Activated CD4-positive, alpha-beta T cell treated with anti-CD3 and anti-CD28 coated beads, Interleukin-10, Interleukin-2, amounts not matched to agents 100 ng/mL and 50 ng/mL, durations not matched to agents 16 hours and 8 hours (primary cell): ENCODE measurements at regions not wholly inside any gene's neighbourhood (a gene's known extent, or its start where the extent isn't known, plus 50 kb on each side); places are given as distances from the start of the nearest gene placed in this dataset.
"Not testable (repeated sequence)": the region's sequence is repeated elsewhere in the genome, so short reads cannot be mapped to it uniquely, and the experiment has no call there.

ENCODE experiments used
- DNase-seq: peaks from one replicate; pipeline ENCODE4 v3.0.0-alpha.2; 2020

DNA sequence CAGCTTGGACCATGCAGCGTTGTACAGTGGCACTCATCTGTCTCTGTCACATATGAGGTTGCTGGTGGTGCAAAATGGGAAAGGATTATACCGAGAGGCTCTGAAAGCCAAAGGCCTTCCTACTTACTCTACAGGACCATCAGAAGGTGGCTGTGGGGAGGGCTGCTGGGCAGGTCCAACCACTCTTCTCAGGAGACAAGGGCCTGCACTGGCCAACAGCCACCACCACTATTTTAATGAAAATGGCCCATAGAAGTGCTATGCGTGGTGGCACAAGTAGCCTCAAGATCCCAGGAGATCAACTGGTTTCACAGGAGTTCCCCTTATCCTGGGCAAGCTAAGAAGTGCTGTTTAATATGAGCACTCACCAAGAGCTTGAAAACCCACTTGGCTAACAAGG is 52.3 kb downstream of the MRPL57 start:
- DNase-seq, result no peak

DNA sequence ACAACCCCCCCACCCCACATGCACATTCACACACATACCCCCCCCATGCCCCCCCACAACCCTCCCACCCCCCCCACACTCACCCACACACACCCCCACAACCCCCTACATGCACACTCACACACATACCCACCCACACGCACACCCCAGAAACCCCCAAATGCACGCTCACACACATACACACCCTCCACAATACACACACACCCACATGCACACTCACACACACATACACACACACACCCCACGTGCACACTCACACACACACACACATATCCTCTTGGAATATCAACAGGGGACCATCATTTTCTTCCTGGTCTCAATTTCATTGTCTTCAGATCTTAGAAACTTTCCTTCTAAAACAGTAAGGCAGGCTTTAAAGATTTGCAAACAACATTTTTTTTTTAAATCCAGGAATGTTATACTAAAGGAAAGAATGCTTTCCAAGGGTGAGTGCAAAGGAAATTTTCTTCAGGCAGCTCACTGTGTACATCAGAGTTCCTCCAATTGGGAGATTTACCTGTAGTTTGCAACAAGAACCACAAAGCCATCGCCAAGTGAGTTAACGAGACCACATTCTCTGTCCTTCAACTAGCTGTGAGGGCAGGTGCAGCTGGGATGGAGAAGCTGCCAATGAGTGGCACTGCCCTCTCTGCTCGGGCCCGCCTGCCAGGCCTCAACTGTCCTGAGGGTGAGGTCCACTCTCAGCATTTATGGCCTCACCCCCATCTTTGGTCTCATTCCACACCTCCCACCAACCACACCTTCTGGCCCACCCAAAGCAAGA is 53.0 kb downstream of the MRPL57 start:
- DNase-seq, result no peak

DNA sequence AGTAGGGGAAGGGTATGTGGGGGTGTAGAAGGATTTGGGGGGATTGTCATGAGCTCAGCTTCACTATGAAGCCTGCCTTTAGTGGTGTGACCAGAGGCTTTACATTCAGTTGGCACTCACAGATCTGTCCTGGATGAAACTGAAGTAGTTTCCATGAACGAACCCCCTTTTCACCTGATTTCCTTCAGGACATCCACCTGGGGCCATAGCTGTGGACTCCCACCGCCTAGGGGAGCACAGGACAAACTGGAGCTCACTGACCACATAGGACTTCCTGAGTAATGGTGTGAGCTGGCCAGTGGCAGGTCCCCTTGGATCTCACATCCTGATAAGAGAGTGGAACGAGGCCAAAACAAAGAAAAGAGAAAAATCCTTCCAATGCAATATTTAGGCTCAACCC is 54.1 kb downstream of the MRPL57 start:
- DNase-seq, result no peak

DNA sequence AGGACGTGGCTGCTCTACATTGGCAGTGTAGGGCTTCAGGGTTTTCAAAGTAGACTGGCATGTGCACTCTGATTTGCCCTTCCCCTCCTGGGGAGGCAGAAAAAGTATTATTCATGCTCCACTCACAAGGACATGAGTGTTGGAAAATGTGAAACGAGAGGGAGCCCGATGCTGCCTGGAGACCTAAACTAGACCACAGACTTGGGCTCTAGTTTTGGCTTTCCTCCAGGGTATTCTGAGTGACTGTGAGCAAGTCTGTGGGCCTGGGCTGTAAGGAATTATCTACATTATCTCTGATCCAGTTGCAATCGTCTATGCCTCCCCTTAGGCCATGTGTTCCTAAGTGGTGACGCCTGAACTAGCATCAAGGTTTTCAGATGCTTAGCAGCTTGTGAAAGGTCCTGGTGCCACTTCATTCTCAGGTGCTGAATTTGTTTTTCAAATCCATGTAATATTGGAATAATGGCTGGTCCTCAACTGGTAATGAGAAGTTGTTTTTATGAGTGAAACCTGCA is 55.0 kb downstream of the MRPL57 start:
- no peak for DNase-seq

DNA sequence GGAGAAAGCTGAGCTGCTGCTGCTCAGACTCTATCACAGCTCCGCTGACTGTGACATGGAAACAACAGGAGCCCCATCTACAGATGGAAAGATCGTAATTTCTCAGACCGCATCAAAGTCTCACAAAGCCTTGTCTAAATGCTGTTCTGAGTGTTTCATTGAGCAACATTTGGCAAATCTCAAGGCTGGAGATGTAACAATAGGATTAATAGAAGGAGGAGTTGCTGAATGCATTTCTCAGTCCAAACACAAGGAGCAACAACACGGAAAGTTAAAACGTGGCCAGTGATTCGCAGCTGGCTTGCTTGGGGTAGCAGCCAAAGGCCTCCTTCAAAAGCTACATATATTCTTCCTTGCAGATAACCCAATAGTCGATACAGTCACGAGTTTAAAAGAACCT is 55.7 kb downstream of the MRPL57 start:
- no peak for DNase-seq

DNA sequence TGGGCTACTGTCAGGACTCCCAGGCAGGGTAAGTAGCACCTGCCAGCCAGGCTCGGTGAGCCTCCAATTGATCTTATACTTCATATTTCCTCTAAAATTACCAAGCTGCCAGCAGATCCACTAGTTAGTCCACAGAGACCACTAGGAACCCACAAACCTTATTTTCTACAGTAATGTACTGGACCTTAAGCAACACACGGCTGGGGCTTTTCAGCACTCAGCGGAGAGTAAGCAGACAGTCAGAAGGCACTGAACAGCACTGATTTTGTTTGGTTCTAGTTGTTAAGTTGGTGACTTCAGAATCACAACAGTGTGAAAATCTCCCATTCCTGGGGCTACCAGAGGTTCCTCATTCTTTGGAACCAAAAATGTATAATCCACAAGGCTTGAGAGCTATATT is 56.1 kb downstream of the MRPL57 start:
- no peak for DNase-seq

DNA sequence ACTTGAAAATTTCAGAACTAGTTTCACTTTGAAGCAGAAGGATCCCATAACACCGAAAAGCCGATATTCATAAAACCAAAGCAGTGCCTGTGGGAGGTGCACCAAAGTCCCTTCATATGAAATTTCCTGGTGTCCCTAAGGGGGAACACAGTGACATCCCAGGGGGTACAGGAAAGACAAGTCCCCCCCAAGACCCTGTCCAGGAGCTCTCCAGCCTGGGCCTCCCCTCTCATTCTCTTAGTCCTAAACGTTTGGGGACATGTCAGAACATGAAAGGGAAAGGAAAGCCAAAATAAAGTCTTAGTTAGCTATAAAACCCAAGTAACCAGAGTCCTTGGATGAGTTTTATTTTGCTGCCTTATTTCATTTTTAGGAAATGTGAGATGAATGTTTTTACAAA is 56.6 kb downstream of the MRPL57 start:
- no peak for DNase-seq

DNA sequence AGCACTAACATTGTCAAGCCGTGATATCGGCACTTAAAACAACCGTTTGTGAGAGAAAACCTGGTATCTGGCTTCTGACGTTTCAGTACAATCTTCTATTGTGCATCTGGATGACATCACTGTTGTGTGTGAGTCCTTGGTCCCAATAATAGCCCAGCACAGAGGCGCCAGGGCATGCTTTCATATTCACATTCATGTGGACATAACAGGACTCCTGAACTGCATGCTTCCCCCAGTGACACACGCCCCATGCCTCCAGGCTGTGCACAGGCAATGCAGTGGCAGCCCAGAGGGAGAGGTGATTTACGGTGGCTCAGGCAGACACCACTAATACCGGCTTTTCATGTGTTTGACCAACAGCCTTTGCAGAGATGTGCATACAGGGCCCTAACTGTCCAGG is 58.1 kb downstream of the MRPL57 start:
- no peak for DNase-seq

DNA sequence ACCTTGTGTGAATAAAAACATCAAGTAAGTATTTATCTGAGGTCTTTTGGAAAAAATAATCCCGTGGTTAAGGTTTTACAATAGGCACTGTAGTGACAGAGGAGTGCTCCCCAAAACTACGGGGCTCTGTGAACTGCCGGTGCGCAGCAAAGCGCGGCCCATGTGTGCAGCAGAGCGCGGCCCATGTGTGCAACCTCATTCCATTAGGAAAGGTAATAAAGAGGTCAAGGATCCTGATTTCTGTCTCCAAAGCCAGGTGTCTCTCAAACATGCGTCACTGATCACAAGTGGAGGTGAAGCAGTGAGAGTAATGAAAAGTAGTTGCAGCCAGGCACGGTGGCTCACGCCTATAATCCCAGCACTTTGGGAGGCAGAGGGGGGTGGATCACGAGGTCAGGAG is 58.7 kb downstream of the MRPL57 start:
- no peak for DNase-seq

DNA sequence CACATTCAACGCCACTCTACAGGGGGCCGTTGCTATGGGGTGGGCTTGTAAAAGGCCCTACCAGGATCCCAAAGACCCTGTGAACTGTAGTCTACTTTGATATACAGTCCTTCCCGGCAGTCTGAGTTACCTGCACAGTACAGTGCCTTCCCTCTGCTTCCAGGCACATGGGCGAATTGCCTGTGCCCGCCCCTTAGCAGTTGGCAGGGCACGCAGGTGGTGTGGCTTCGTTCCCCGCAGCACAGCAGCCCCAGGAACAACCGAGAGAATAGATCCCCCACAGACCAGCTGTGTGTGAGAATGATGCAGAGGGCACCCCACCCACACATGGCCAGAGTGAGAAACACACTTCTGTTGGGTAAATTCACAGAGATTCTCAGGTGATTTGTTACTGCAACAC is 60.6 kb downstream of the MRPL57 start:
- DNase-seq, result no peak

DNA sequence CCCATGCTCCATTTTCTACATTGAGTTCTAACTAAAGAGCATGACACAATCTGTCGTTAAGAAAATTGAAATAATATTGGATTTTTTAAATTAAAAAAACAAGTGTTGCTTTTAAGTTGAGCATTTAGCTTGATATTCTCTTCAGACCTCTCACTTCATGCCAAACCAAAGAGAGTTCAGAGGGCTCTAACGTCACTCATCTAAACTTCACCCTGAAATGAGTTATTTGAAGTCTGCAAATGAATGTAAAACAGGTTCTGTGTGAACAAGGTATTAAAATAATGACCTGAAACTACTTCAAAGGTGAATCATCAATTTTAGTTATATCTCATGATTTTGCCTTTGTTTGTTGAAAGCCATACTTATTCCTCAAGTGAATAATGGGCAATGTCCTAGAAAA is 61.8 kb downstream of the MRPL57 start:
- peak; percentile 32 for DNase-seq

DNA sequence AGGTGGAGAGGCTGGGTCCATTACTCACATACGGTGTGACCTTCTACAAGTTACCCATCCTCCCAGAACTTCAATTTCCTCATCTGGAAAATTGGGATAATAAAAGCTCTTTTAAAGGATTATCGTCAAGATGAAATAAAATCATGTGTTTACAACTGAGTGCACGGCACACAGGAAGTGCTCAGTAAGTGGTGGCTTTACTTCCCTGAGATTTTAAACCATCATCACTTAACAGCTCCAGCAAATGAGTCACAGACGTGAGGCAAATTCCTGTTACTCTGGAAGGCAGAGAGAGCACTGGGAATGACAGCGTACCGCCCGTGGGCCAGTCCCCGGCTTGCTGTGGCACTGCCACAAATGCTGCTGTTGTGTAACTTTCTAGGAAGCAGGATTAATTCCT is 64.1 kb downstream of the MRPL57 start:
- DNase-seq, result no peak

DNA sequence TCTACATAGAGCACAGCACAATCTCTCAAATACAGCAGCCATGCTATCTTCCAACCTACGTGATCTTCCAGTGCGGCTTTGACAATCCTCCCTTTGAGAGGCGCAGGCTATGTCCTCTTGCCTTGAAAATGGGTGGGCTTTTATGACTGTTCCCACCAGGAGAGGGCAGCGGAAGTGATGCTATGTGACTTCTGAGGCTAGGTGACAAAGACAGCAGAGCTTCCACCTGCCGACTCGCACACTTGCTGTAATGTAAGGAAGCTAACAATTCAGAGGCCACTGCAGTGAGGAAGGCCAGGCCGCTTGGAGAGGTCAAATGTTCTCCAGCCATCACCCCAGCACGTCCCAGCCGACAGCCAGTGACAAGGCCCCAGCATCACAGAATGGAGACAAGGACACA is 65.8 kb downstream of the MRPL57 start:
- no peak for DNase-seq

DNA sequence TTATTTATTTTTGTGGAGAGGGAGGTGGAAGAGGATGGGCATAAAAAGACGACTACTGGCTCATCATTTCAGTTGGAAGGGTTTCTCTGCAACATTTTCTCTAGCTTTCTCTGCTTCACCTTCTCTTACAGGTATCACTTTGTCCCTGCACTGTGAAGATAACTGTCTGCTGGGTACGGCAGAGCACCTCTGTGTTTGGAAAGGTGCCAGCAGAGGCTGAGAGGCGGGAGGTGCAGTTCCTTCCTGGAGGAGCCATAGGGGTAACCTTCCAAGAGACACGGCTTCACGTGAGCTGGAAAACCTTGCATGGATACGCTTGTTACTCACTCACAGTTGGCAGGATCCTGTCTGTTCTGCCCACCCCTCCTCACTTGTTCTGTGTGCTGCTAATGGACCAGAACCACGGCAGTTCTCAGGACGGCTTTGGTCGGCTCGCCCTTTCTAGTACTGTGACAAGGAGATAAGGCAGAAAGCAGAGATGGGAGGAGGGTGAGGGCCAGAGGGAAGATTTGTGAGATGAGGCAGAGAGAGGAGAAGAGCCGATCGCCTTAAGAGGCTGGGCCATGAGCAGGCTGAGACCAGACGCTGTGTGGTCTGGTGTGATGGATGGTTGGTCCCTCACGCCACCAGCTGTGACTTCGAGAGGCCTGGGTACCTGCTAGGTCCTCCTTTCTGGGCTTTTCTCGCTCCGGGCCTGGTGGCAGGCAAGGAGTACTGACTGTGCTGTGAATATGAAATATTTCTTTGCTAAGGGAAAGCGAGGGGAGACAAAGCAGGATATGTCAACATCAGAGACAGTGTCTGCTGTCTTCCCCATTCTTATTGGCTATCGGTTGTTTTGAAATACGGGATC is 66.8 kb downstream of the MRPL57 start:
- no peak for DNase-seq

DNA sequence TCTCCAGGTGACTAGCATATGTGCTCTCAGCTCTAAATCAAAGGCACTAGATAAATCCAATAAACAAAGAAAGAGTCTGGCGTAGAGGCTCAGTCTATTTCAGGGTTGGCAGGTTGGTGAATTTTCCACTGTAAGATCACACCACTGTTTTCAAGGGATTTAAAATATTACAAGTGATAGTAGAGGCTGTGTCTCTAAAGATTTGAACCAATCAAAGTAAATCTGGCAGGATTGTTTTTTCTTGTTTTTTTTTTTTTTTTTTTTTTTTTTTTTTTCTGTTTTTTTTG is 67.4 kb downstream of the MRPL57 start:
- DNase-seq, result not testable (repeated sequence)

DNA sequence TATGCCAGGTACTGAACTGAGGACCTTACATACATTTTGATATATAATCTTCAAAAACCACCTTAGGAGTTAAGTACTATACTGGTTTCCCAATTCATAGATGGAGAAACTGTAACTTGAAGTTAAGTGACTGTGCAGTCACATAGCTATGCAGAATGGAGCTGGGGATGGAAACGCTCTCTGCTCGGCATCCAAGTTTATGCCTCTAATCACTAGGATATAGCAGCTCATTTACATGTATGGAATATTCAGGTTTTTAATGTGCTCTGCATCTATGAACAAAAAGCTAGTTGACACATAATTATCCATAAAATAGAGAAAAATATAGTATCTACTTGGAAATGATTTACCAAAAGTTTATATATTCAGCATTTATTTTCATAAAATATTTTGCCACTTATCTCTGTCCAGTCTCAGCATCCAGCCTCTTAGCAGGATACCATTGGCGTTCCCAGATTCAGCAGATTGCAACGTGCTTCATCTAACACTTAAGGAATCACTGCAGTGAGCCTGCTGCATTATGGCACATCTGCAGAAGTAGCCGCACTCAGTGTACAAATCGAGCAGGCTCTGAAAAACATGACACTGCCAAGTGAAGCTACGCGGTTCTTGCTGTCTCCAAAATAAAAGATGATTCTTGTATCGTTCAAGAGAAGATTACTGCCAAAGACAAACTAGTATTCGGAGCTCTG is 70.4 kb downstream of the MRPL57 start:
- no peak for DNase-seq

DNA sequence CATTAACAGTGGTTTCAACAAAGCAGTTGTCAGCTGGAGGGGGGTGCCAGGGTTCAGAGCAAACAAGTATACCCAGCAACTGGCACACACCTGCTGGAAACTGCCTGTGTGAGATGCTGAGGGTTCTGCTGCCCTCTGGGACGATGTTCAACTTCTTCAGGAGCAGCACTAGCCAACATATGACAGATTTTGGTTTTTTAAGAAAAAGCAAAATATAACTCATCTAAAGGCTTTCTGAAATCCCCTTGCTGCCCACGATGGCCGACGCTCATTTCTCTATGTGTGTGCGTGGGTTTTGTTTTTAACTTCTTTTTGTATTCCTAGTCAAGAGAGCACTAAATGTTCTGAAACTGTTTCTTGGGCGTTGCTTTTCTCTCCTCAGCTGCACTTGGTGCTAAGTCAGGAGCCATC is 79.9 kb downstream of the MRPL57 start:
- DNase-seq, result no peak

DNA sequence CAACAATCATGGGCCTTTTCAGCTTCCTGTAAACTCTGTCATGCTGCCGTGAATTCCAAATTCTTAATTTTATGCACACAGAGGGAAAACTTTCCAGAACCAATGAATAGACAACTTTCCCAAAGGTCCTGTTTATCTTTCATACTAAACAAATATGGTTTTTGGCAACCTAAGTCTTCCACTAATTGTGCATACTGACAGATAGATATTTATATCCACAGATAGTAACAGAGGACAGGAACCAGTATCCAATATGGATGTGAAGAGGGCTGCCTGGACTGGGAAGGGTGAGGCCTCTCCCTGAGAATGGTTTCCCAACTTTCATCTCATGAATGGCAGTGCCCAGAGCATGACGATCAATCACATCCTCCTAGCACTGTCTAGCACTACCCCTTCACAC is 80.4 kb downstream of the MRPL57 start:
- no peak for DNase-seq

DNA sequence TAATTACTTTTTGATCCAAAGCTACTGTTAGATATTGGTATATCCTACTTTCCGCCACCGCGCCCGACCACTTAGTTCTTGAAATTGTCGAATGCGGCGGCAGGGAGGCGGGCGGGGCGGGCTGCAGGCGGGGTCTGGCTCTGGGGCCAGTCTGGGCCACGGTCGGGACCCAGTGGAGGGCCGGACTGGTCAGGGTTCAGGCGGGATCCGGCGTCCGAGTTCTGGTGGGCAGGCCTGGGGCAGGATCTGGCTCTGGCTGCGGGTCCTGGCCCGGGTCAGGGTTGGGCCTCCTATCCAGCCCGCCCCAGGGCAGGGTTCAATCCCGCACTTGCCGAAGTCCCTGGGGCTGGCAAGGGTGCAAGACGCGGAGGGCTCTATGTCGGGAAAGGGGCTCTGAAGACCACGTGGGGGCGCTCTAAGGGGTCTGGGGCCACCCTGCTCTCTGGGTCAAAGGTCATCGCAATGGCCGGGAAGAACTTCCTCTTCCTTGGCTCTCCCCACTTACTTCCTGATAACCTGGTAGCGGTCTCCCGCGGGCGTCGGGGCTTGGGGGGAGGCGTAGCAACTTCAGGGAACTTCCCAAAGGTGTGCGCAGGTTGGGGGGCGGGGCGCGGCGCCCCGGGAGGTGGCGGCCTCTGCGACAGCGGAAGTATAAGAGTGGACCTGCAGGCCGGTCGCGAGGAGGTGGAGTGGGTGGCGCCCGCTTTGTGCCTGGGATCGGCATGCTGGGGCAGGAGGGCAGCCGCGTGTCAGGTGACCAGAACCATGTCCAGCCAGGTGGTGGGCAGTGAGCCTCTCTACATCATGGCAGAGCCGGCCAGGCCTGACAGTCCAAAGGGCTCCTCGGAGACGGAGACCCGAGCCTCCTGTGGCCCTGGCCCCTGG is 83.4 kb downstream of the MRPL57 start:
- DNase-seq, result no peak

DNA sequence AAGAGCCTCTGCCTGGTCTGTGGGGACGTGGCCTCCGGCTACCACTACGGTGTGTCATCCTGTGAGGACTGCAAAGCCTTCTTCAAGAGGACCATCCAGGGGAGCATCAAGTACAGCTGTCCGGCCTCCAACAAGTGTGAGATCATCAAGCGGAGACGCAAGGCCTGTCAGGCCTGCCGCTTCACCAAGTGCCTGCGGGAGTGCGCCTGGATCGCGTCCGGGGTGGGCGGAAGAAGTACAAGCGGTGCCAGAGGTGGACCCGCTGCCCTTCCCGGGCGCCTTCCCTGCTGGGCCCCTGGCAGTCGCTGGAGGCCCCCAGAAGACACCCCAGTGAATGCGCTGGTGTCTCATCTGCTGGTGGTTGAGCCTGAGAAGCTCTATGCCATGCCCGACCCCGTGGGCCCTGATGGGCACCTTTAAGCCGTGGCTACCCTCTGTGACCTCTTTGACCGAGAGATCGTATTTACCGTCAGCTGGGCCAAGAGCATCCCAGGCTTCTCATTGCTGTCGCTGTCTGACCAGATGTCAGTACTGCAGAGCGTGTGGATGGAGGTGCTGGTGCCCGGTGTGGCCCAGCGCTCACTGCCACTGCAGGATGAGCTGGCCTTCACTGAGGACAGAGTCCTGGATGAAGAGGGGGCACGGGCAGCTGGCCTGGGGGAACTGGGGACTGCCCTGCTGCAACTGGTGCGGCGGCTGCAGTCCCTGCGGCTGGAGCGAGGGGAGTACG is 84.3 kb downstream of the MRPL57 start:
- not testable (repeated sequence) for DNase-seq

DNA sequence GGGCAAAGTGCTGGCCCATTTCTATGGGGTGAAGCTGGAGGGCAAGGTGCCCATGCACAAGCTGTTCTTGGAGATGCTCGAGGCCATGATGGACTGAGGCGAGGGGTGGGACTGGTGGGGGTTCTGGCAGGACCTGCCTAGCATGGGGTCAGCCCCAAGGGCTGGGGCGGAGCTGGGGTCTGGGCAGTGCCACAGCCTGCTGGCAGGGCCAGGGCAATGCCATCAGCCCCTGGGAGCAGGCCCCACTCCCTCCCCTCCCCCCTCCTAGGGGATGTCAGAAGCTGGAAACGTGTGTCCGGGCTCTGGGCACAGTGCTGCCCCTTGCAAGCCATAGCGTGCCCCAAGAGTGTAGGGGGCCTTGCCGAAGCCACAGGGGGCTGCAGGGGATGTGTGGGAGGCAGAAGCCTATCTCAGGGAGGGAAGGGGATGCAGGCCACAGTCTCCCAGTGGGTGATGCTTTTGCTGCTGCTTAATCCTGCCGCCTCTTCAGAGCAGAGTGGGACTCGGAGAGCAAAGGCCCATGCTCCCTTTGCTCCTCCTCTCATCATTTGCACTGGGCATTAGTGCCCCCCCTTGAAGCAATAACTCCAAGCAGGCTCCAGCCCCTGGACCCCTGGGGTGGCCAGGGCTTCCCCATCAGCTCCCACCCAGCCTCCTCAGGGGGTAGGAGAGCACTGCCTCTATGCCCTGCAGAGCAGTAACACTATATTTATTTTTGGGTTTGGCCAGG is 85.2 kb downstream of the MRPL57 start:
- not testable (repeated sequence) for DNase-seq
